ENCODE measurements at regions not wholly inside any gene's neighbourhood (a gene's known extent, or its start where the extent isn't known, plus 50 kb on each side); places are given as distances from the start of the nearest gene placed in this dataset.
"Not testable (repeated sequence)": the region's sequence is repeated elsewhere in the genome, so short reads cannot be mapped to it uniquely, and the experiment has no call there.

DNA sequence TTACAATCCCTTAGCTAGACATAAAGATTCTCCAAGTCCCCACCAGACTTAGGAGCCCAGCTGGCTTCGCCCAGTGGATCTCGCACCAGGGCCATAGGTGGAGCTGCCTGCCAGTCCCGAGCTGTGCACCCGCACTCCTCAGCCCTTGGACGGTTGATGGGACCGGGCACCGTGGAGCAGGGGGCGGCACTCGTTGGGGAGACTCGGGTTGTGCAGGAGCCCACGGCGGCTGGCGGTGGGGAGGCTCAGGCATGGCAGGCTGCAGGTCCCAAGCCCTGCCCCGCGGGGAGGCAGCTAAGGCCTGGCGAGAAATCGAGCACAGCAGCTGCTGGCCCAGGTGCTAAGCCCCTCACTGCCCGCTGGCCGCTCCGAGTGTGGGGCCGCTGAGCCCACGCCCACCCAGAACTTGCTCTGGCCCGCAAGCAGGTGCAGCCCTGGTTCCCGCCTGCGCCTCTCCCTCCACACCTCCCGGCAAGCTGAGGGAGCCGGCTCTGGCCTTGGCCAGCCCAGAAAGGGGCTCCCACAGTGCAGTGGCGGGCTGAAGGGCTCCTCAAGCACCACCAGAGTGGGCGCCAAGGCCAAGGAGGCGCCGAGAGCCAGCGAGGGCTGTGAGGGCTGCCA, 275.0 kb upstream of the PDE3A start:
- DNase-seq: not testable (repeated sequence)

DNA sequence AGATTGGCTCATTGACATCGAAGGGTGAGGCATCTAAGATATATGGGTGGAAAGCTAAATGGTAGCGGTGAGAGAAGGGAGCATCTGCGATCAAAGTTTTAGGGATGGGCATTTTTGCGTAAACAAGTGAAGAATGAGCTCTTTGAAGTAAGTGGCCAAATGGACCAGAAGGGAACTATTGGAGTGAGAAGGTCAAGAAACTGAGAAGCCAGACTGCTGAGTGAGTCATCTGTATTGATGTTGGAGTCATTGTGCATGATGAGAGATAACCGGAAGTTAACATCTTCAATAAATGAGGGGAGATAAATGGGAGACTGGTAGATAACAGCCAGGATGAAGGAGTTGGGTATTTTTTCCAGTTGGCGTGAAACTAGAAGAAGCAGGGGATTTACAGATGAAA, 271.9 kb upstream of the PDE3A start:
- no peak for DNase-seq

DNA sequence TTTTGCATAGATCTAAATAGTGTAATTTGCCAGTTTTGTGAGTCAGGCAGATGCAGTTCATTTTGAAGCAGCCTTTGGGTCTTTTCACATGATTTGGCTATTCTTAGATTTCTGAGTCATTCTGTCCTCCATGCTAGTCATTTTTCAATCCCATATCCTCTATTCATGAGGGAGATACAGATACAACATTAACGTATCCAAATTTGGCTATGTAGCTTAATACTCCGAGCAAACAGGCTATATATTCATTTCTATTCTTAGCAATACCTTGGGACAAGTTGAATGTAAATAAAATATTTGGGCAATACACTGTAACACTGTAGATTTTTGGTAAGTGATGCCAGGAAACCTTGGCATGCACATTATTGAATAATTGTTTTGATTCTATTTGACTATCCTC, 270.7 kb upstream of the PDE3A start:
- no peak for DNase-seq

DNA sequence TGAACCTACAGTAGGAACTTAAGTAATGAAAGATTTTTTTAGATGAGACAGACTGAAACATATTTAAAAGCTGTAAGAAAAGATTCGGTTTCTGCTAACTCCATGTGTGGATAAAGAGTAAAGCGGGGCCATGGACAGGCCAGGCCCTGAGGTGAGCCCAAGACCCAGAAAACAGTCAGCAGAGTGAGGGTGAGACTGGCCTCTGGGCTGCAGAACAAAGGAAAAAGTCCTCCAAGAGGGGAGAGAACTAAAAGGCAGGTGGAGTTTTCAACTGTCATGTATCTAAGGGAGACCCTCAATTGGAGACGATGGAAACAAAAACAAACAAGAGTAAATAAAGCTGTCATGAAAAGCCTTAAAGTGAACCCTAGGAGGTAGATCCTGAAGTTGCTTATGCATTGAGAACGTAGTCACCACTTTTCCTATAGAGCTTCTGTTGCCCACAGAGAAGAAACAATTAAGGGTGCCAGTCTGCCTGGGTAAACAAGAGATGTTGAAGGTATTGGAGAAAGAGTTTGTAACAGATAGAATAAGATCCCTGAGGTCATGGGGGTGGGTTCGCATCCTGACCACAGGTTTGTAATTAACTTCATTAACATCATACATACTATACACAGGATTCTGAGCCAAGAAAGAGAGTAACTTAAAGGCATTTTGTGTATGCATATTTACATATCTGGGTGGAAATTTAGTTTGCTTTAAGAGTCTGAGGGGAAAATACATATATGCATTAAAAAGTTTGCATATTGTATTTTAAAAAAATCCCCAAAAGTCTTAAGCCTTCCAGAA, 268.7 kb upstream of the PDE3A start:
- DNase-seq: no peak

DNA sequence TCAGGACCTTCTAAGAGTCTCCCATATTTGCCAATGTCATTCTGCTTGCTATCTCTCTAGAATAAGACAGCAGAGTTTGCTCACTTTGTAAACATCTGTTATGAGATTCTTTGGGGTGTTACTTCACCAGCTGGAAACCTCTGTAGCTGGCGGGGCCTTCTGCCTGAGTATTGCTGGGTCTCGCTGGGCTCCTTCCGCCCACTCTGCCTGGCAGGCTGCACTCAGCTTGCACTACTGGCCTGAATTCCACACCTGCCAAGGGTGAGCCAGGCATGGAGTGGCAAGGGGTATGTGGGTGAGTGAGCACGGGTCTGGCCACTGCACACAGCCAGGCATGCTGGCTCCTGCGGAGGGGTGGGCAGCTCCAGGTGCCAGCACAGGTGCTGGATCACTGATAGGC, 267.3 kb upstream of the PDE3A start:
- no peak for DNase-seq

DNA sequence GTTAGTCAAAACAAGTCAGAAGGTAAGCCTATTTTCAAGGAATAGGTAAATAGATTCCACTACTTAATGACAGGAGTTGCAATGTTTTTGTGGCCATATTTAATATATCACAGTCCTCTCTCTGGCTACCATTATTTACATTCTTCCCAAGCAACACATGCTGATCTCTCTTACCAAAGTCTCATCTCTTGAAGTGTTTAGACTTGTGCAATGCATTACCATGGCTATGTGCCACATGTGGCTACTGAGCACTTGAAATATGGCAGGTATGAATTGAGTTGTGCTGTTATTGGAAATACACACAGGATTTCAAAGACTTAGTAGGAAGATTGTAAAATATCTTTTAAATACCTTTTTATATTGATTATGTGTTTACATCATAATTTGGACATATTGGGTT, 262.4 kb upstream of the PDE3A start:
- DNase-seq: no peak

DNA sequence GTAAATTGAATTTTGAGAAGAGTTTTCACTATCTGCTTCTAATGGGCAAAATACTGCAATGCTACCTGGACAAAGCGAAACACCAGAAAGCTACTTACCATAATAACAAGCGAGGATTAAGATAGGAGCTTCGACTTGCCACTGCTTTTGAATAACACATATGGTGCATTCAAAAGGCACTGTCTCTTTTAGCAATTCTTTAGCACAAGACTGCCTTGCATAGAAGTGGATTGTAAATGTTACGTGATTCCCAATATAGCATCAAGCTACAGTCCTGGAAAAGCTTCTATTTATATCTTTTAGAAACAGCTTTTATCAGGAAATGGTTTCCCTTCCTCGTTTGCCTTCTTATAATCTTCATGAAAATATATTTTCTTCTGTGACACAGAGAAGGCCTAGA, 258.7 kb upstream of the PDE3A start:
- no peak for DNase-seq

DNA sequence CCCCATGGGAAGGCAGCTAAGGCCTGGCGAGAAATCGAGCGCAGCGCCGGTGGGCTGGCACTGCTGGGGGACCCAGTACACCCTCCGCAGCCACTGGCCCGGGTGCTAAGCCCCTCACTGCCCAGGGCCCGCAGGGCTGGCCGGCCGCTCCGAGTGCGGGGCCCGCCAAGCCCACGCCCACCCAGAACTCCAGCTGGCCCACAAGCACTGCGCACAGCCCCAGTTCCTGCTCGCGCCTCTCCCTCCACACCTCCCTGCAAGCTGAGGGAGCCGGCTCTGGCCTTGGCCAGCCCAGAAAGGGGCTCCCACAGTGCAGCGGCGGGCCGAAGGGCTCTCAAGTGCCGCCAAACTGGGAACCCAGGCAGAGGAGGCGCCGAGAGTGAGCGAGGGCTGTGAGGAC, 253.0 kb upstream of the PDE3A start:
- DNase-seq: not testable (repeated sequence)

DNA sequence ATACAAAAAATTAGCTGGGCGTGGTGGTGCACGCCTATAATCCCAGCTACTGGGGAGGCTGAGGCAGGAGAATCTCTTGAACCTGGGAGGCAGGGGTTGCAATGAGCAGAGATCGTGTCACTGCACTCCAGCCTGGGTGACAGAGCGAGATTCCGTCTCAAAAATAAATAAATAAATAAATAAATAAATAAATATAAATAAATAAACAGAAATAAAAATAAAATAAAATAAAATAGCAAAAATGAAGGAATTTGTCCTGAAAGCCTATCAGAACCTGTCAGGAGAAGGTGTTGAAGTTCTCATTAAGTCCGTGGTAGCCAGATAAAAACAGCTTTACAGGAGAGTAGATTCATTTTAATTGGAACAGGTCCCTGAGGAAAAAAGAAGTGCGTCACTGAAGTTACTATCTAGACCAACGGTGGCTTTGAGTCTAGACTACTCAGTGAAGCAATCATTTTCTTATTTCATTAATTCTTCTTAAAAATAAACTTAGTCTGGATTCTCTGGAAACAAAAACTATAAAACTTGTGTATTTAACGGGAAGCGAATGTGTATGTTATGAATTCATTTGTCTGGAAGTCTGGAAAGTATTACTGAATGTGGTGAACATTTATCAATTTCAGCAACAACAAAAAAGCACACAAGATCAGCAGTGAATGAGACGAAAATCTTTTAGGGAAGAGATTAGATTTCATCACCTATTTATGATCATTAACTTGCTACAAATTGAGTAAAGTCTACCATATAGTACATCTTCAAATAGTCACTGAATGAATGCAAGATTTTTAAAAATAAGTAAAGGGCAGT, 248.5 kb upstream of the PDE3A start:
- no peak for DNase-seq

DNA sequence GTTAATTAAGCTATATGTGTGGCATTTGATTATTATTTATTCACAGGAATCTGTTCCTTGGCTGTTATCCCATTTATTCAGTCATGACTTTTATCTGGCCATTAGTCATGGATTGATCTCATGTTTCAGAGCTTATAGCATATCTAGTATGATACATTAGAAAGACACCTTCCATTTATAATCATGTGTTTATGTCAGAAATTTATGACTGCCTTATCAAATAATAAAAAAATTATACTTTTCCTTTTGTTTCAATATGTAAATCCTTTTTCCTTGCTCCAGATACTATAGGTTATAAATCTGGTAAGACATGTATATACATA, 248.0 kb upstream of the PDE3A start:
- no peak for DNase-seq

DNA sequence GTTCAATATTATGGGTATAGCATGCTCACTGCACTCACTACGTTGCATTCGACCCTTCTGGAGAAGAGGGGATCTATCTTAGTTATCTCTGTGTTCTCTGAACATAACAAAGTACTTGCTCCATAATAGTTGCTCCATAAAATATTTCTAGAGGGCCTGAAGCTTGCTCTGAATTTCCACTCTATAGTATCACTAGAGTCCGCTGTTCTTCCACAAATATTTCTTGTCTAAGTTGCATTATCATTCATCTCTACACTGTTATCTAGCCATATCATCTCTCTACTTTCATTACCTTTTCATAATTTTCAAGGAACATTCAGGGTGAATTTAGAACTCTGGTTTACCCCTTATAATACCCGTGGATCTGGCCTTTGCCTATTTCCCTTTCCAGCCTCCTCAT, 246.1 kb upstream of the PDE3A start:
- DNase-seq: no peak

DNA sequence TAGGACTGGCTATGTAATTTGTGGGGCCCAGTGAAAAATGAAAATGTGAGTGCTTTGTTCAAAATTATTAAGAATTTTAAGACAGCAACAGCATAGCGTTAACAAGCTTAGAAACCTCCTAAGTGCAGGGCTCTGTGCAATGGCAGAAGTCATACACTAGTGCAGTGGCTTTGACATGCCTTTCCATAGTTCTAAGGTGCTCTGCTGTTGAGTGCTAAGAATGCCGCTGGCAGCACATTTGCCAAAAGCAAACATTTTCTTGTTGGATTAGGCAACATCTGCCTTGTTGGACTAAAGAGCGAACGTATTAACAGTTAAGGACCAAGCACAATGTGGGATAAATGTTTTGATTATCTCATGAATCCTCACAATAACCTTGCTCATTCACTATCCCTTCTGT, 244.9 kb upstream of the PDE3A start:
- DNase-seq: no peak

DNA sequence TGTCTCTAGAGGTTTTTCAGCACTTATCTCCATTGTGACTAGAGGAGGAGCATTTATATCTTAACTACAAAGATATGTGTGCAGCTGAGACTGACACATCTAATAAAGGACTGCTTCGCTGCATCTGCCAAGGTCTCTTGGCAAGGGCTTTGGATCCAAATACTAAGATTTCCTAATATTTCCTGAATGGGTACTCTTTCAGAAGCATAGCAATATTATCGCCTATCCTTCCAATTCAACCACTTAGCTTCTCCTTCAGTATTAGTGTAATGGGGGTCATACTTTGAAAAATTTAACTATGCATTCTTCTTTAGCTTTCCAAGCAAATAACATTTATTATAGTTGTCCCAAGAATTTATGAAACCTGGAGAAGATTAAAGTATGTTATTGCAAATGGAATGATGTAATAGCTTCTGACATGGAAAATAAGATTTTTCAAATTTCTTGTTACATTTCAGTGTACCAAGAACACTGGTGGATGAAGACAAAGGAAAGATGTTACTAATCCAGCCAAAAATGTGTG, 243.0 kb upstream of the PDE3A start:
- no peak for DNase-seq

DNA sequence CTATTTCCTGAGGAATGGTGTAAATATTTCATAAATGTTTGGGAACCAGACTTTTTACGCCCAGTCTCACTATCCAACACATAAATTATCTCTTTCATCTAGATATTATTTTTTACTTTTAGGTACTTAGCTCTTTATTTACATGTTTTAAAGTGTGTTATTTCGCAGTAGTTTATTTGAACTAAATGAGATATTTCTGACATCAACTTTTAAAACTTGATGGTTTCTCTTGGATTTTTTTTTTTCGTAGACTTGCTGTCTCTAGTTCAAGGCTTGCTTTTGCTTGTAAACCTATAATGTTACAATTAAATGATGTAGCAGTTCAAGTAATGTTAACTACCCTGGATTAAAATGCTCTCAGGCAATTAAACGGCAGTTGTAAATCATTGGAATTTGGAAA, 241.7 kb upstream of the PDE3A start:
- DNase-seq: no peak

DNA sequence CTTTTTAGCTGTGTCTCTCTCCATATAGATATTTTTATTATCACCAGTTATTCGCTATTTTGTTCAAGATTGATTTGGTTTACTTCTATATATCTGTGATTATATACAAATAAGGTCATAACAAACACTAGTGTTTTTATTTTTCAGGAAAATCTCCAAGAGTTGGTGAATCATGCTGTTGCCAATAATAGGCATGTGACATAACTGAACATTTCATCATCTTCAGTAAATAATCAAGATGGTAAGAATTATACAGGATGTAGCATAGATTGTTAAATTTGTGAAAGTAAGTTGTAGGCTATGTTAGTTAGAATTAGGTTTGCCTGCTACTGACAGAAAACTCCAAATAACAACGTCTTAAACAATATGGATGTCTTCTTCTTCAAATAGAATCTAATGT, 240.9 kb upstream of the PDE3A start:
- DNase-seq: no peak

DNA sequence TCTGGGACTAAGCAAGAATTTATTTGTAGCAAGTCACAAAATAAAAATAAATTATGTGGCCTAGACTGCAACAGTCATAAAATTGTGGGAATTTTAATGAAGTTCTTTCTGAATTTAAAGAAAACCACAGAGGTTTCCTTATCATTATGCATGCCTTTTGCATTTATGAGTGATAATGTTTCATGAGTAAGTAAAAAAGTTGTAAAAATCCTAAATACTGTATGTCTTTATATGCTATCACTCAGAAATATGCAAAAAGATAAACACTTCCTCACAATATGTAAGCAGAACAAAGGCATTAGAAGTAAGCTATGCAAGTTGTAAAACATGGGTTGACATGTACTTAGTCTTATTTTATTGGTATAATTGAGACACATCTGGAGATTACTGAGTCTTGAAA, 239.4 kb upstream of the PDE3A start:
- DNase-seq: no peak

DNA sequence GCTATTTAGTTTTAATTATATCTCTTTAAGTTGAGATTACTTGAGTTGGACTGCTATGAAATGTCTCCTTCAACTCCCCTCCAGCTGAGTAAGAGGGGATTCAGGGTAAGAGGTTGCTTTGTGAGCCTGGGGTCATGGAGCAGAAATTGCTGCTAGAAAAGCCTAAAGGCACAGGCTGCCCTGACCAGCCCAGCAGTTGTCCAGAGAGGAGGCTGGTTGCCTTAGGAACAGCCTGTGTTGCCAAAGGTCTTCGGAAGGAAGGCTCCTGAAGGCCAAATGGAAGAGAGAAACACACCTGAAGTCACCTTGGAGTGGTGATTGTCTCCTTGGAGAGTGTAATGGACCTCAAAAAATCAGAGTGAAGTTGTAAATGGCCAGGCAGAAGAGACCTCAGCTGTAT, 235.5 kb upstream of the PDE3A start:
- DNase-seq: no peak

DNA sequence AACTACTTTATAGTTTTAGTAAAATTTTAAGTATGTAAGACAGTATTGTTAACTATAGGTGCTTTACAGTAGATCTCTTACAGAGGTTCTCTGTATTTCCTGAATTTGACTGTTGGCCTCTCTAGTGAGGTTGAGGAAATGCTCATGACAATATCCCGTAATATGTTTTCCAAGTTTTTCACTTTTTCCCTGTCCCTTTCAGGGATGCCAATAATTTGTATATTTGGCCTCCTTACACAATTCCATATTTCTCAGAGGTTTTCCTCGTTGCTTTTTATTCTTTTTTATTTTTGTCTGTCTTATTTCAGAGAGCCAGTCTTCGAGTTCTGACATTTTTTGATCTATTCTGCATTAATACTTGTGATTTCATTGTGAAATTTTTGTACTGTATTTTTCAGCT, 233.7 kb upstream of the PDE3A start:
- no peak for DNase-seq

DNA sequence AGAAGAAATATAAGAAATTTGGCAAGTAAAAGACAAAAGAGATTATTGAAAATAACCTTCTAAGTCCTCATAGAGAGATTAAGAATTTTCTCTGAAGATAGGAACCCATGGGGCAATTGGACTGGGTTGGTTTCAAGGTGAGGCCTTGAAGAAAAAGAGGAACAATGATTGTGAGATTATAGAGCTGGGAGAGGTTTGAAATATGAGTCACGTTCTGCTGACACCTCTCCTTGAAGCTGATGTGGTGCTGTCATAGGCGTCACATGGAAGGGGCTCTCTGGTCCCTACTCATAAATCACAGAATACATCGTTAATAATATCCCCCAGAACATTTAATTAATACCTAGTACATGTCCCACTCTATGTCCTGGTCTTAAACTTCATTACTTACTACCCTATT, 227.6 kb upstream of the PDE3A start:
- DNase-seq: no peak

DNA sequence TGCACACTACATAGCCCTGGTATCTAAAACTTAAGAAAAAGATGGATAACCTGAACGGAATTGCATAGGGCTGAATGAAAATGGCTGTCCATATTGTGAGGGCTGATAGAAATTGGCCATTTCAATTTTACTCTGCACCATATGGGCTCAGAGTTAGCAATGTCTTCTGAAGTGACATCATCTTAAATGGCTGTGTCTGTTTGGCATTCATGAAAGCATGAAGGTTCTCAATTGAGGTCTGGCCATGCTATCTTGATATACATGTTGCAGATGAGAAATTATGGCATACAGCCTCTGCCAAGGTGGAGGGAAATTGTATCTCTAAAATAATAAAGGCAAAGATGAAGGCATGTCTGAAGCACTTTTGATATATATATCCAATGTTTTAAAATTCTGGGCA, 226.0 kb upstream of the PDE3A start:
- DNase-seq: no peak

DNA sequence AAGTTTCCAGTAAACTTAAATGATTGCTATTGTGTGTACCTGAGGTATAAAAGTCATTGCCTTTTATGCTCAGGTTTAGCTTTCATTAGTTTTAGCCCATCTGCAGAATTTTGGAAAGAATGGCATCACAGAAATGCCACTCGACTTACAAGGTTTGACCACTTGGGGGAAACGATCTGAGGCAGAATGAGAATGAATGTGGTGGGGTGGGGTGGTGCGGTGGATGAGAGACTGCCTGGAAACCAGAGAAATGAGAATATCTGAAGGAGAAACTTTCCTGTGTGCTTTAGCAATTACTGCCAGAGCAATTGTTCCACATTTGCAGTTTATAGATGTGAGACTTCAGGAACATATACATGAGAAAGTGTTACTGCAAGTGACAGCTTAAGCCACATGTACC, 225.4 kb upstream of the PDE3A start:
- no peak for DNase-seq

DNA sequence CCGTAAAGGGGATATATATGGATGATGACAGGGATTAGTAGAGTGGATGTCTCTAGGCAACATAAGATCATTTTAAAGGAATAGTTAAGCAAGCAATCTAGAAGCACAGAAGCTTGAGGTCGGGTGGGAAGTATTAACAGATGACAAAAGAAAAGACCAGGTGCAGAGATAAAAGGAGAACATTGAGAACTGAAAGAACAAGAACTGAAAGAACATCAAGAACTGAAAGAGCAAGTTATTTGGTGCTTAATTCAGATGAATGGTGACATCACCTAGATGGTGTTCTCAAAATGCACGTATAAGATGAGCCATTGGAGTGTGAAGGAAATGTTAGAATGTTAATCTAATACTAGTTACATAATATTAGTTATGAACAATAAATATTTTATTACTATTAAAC, 224.0 kb upstream of the PDE3A start:
- DNase-seq: no peak

DNA sequence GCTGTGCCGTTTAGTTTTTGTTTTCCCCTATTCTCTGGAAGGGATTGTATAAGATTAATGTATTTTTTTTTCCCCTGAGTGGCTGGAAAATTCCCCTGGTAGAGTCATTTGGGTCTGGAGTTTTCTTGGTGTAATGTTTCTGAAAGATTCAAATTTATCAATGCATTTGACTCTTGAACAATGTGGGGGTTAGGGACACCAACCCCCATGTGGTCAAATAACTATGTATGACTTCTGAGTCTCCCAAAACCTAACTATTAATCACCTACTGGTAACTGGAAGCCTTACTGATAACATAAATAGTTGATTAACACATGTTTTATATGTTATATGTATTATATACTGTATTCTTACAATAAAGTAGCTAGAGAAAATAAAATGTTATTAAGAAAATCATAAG, 220.1 kb upstream of the PDE3A start:
- no peak for DNase-seq

DNA sequence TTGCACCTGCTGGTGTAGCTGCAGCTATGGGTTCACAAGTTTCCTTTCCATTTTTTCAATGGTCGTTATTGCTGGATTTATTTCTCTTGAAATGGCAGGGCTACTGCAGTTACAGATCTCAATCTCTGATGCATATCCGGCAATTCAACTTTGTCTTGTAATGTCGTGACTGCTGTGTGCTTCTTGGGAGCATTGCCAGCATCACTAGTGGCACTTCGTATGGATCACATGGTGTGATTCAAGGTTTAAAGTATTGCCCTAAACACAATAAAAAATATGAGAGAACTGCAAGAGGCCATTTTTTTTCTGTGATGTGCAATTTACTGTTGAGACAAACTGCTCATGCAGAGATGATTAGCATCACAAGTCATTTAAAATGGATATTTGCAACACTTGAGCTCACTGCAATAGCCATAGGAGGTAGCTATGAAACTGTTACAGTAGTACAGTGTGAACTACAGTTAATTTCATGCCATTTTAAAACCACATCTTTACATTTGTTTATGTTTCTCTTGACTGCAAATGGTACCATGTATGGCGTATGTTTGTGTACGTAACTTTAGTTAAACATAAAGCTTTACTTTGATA, 217.4 kb upstream of the PDE3A start:
- no peak for DNase-seq

All from CD4-positive, alpha-beta T cell treated with Interferon alpha-2 for 1 hour (primary cell).